Stimulated activated CD8-positive, alpha-beta memory T cell treated with anti-CD3 and anti-CD28 coated beads, Interleukin-2, amount 100 ng/mL, for 48 hours (primary cell): ENCODE measurements at regions not wholly inside any gene's neighbourhood (a gene's known extent, or its start where the extent isn't known, plus 50 kb on each side); places are given as distances from the start of the nearest gene placed in this dataset.

Experiments used
- DNase-seq, 2 donors: peaks; one replicate each; pipeline ENCODE4 v3.0.0-alpha.2; 2020; ENCODE audit warnings: low read depth in 2 of 2

DNA sequence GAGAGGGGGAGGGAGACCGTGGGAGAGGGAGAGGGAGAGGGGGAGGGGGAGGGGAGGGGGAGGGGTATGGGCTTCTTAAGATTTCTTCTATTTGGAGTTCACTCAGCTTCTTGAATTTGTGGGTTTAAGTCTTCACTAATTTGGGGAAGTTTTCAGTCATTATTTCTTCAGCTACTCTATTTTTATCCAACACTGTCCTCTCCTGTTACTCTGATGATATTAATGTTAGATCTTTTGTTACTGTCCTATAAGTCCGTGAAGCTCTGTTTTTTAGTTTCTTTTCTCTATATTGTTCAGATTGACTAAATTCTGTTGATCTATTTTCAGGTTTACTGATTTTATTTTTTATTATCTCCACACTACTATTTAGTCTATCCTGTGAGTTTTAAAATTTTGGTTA is 351.5 kb upstream of the TPM1 start:
- no peak for DNase-seq

- no peak for DNase-seq
Observed at GRCh38 chr15:62697636-62698035, 344.9 kb upstream of the TPM1 start.

- no peak for DNase-seq
Observed at GRCh38 chr15:62698646-62699045, 343.9 kb upstream of the TPM1 start.

DNA sequence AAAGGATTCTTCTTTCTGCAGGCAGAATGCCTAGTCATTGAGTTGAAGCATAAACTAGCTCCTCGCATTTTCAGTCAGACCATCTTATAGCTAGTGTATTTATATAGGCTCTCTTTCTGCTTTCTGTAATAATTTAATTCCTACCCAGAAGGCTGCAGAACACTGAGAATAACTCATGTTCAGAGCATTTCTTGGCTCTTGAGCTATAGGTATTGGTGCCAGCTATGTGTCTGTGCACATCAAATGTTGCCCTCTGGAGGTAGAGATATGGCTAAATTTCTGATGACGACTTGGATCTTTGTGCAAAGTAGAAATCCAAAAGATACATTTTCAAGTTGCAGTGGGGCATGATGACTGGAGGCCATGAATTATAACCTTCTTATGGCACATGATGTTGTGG is 336.2 kb upstream of the TPM1 start:
- DNase-seq, result no peak

- DNase-seq, result no peak
Observed at GRCh38 chr15:62708470-62708869, 334.1 kb upstream of the TPM1 start.

DNA sequence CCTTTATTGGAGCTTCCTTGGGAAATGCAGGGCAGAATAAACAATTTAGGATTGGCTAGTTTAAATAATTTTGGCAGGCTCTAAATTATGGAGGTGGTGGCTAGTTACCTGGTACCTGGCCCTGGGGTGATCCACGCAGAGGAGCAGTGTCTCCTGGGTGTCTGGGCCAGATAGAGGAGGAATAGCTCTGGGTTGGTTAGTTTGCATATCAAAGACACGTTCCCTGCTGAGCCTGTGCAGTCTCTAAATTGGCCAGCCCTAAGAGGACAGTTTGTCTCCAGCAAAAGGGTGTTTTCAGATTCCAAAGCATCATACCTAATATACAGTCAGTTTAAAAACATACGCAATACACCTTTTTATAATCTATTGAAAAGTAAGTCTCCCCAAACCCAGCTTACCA is 333.3 kb upstream of the TPM1 start:
- DNase-seq, result no peak

- DNase-seq, result peak in 1 of 2 donors; percentile 15
Observed at GRCh38 chr15:62711691-62712454, 330.7 kb upstream of the TPM1 start.

- DNase-seq, result no peak
Observed at GRCh38 chr15:62712455-62712839, 330.1 kb upstream of the TPM1 start.

- DNase-seq, result no peak
Observed at GRCh38 chr15:62715946-62716345, 326.6 kb upstream of the TPM1 start.

DNA sequence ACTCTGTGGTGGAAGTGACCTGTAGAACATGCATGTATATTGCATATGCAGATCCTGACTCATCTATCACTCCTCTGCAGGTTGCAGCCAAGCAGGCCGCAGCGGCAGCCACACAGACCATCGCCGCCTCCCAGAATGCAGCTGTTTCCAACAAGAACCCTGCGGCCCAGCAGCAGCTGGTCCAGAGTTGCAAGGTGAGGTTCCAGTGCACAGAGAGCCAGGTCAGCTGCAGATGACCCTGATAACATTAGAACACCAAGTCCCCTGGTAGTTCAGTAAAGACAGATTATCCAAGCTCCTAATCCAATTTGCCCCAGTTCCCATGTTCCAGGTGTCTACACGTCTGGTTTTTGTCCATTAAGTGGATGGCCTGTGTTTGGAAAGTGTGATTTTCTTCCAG is 325.1 kb upstream of the TPM1 start:
- DNase-seq, result no peak

- no peak for DNase-seq
Observed at GRCh38 chr15:62719316-62719715, 323.2 kb upstream of the TPM1 start.

DNA sequence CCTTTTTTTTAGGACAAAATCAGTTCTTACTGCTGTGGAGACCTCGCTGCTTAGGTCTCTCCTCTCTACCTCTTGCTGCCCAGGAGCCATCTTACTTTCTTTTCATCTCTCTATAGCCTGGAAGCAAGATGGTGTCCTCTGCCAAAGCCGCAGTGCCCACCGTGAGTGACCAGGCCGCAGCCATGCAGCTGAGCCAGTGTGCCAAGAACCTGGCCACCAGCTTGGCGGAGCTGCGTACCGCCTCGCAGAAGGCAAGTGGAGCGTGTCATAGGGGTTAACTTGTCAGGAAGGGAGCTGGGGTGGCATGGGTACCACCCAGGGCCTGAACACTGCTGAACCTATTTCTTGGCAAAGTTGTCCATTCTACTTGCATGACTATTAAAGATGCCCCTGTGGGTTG is 320.3 kb upstream of the TPM1 start:
- DNase-seq, result no peak

GRCh38 chr15:62726461-62726860 is 316.1 kb upstream of the TPM1 start:
- no peak for DNase-seq

- no peak for DNase-seq
Observed at GRCh38 chr15:62727501-62727900, 315.0 kb upstream of the TPM1 start.

DNA sequence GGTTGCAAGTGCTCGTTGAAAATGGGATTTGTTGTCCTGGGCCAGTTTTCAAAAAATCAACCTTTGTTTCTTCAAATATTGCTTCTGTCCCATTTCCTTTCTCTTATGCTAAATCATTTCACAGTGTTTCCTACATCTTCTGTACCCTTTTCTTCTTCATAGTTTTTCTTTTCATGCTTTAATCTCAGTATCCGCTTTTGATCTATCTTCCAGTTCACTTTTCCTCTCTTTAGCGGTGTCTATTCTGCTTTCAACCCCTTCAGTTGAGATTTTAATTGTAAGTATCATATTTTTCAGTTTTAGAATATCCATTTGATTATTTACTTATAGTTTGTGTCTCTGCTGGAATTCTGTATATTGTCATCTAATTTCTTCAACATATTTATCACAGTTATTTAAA is 311.7 kb upstream of the TPM1 start:
- no peak for DNase-seq

DNA sequence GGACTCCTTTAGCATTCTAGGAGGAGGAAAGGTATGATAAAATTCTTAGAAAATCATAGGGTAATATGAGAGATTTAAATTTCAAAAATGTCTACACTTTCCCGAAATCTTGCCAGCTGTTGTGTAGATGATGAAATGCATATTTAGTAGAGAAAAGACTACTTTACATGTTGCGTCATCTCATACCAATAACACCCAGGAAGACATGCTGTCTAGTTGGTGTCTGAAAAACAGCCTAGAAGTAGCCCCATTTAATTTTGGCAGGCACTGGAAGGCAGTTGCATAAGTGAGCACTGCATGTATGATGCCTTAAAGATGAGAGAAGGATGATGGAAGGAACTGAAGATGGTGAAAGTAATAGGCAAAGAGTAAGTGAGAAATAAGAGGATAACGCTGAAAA is 310.5 kb upstream of the TPM1 start:
- no peak for DNase-seq

GRCh38 chr15:62734706-62735105 is 307.8 kb upstream of the TPM1 start:
- no peak for DNase-seq

DNA sequence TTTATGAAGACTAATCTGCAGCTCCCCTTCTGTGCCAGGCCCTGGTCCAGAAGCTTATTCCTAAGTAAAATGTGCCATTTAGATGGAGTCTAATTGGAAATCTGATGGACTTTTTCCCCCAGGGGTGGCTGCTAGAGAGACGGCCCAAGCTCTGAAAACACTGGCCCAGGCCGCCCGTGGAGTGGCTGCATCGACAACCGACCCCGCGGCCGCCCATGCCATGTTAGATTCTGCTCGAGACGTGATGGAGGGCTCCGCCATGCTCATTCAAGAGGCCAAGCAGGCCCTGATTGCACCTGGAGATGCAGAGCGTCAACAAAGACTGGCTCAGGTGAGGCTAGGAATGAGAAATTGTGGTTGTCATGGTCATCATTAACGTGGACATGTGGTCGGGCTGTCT is 305.8 kb upstream of the TPM1 start:
- no peak for DNase-seq

GRCh38 chr15:62737551-62737950 is 305.0 kb upstream of the TPM1 start:
- DNase-seq, result no peak

DNA sequence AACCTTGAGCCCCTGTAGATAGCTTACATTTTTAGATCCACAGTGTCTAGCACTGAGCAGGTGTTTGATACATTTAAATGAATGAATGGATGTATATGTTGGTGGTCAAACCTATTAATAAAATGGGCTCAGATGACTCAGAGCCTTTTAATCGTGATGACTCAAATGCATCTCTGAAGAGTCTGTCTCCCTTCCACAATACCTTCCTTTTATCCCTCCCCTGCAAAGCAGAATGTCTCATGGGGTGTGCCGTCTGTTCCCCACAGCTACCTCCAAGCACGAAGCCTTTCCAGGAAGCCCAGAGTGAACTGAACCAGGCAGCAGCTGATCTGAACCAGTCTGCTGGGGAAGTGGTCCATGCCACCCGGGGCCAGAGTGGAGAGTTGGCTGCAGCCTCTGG is 303.5 kb upstream of the TPM1 start:
- no peak for DNase-seq

GRCh38 chr15:62739507-62739906 is 303.0 kb upstream of the TPM1 start:
- no peak for DNase-seq

DNA sequence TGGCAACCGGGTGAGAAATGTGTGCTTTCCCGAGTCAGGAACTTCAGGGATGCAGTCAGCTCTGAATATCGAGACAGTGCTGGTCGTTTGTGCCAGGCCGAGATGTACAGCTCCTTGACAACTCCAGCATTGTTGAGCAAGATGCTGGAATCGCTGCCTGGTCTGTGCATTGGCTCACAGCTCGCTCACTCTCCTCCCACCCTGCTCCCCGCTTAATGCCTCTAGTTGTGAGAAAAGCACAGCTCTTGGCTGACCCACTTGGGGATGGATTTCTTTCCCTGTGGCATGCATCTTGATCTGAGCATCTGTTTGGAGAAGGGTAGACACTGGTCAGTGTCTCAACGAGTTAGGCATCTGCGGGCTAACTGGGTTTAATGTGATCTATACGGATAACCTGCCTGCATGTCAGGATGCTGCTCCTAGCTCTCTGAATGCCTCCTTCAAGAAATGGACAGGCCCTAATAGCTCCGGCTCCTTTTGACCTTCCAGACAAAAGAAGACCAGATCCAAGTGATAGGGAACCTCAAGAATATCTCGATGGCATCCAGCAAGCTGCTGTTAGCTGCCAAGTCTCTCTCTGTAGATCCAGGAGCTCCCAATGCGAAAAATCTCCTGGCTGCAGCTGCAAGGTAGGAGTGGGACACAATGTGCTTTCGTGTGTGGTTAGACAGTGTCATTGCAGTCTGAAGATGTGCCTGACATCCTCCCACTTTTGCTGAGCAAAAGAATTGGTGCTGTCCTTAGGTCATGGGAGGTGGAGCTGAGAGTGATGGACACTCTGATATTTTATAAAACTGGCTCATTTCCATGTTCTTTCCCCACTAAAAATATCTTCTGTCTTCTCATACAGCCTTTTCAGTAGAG is 302.2 kb upstream of the TPM1 start:
- DNase-seq, result no peak

DNA sequence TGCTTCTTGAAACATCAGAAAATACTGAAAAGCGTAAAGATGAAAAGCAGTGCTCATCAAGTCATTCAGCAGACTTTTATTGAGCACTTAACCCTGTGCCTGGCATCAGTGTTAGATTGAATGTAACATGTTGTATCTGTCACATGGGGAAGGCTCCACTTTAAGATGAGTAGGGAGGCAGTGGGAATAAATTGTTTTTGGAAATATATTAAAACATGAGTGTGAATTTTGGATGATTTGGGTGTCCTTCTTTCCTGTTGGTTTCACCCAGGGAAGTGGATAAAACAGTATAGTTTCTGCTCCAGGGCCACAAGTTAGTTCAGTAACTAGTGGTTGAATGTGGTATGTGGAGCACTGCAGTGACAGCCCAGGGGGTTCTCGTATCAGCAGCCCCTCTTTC is 301.4 kb upstream of the TPM1 start:
- no peak for DNase-seq
